ENCODE measurements at regions not wholly inside any gene's neighbourhood (a gene's known extent, or its start where the extent isn't known, plus 50 kb on each side); places are given as distances from the start of the nearest gene placed in this dataset.

DNA sequence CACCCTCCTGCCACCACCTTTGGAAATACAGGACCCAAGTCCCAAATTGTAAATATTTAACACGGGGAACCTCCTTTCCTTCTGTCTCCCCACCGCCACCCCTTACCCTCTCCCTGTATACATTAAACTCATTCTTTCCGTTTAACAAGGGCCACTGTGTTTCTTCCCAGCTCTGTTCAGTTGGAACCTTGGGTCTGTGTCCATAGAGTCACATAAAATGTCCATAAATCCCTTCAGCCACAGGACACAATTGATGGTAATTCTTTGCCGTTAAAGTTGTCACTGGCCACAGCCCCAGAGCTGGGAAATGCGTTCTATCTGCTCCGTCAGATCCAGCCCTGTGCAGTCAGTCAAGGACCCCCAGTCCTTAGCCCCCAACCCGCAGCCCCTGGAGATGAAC is 49.9 kb upstream of the FZD7 start:
- TF ChIP-seq, protein P1, sequence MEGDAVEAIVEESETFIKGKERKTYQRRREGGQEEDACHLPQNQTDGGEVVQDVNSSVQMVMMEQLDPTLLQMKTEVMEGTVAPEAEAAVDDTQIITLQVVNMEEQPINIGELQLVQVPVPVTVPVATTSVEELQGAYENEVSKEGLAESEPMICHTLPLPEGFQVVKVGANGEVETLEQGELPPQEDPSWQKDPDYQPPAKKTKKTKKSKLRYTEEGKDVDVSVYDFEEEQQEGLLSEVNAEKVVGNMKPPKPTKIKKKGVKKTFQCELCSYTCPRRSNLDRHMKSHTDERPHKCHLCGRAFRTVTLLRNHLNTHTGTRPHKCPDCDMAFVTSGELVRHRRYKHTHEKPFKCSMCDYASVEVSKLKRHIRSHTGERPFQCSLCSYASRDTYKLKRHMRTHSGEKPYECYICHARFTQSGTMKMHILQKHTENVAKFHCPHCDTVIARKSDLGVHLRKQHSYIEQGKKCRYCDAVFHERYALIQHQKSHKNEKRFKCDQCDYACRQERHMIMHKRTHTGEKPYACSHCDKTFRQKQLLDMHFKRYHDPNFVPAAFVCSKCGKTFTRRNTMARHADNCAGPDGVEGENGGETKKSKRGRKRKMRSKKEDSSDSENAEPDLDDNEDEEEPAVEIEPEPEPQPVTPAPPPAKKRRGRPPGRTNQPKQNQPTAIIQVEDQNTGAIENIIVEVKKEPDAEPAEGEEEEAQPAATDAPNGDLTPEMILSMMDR (IDR thresholded peaks at IDR 0.05; ENCODE audit: poor library complexity) = no peak
- TF ChIP-seq EZH2 (IDR thresholded peaks at IDR 0.05; ENCODE audit: borderline replicate concordance) = no peak

Data from hepatocyte (in vitro differentiated cells).